Stimulated activated CD4-positive, alpha-beta T cell treated with anti-CD3 and anti-CD28 coated beads, TNF-alpha, amount 100 ng/mL, for 1 hour (primary cell): ENCODE measurements at regions not wholly inside any gene's neighbourhood (a gene's known extent, or its start where the extent isn't known, plus 50 kb on each side); places are given as distances from the start of the nearest gene placed in this dataset.

Source experiments
- DNase-seq, 3 donors: peaks; one replicate each; pipeline ENCODE4 v3.0.0-alpha.2; 2020; ENCODE audit warnings: low read depth in 3 of 3, low spot score in 1 of 3

GRCh38 chr12:107467716-107468115 lies 217.9 kb upstream of the PWP1 start:
- no peak for DNase-seq

DNA sequence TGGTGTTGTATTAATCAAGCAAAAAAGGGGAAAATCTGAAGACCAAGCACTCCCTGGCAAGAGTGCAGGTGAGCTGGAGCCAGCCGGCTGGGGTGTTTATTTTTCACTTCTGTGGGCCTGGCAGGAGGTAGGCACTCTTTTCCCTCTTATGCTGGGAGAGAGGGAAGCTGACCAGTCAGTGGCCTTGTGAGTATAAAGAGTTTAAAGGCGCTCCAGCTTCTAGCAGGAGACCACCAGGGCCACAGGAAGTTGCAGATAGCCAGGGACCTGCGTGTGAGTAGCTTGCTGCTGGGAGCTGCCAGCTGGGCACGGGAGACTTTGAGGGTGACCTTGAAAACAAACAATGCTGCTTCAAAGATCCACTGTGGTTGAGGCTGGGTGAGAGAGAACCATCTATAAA lies 217.4 kb upstream of the PWP1 start:
- DNase-seq: no peak

DNA sequence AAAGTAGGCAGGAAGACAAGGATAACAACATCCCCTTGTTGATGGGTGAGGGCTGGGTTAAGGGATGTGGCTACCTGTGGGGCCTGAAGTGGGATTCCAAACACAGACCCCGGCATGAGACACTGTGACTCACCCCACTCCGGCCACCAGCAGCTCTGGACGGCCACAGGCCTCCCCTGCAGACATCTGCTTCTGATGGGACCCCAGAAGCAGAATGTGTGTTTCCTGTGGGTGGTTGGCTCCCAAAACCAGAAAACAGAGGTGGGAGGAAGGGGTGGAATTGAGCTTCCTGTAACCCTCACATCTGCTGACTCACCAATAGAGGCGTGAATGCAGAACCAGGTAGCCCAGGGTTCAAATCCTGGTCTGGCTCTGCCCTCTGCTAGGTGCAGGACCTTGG lies 216.6 kb upstream of the PWP1 start:
- no peak for DNase-seq

DNA sequence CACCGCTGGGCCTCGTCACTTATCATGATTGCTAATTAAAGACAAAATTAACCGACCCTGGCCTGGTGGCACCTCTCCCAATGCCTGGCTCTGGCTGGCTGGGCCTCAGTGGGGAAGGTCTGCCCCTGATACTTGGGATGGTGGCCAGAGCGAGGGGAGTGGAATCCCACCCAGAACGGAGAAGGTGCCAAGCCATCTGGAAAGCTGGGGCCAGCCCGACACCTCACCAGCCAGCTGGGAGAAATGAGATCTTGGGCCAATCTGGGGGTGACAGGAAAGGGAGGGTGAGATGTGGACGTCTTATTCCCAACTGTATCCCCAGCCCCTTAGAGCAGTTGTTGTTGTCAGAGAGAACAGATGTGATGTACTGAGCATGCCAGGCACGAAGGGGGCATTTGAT lies 215.0 kb upstream of the PWP1 start:
- no peak for DNase-seq

GRCh38 chr12:107472308-107472707 lies 213.3 kb upstream of the PWP1 start:
- DNase-seq: no peak

GRCh38 chr12:107474099-107474498 lies 211.5 kb upstream of the PWP1 start:
- no peak for DNase-seq

GRCh38 chr12:107474639-107475539 lies 210.7 kb upstream of the PWP1 start:
- no peak for DNase-seq

- DNase-seq: no peak
Measured at GRCh38 chr12:107475900-107476299, 209.7 kb upstream of the PWP1 start.

- DNase-seq: no peak
Measured at GRCh38 chr12:107477018-107477417, 208.6 kb upstream of the PWP1 start.

GRCh38 chr12:107477947-107478610 lies 207.5 kb upstream of the PWP1 start:
- DNase-seq: no peak

- no peak for DNase-seq
Measured at GRCh38 chr12:107478881-107479280, 206.7 kb upstream of the PWP1 start.

DNA sequence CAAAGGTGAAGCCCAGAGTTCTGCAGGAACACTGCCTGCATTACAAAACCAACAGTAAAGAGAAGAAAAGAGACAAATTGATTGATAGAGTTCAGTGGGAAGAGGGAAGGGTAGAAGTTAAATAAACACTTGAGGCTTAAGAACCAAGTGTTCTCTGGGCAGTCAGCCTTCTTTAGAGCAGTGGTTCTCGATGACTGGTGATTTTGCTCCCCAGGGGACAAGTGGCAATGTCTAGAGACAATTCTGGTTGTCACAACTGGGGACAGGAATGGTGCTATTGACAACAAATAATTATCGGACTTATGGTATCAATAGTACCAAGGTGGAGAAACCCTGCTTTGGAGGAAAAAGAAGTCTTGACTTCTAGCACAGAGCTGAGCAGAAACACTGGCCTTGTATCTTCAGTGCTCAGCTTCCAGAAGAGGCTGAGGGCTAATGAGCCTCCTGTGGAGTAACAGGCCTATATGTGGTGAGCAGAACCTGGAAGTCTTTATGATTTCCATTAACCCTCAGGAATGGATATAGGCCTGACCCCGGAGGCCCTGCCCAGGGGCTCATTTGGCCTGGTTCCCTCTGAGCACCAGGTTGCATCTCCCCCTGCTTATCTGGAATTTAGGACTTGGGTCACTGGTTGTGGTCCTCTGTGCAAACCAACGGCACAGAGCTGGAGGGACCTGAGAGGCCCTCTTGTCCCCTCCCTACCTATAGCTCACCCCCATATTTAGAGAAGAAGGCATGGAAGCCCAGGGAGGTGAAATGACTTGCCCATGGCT lies 204.6 kb upstream of the PWP1 start:
- DNase-seq: no peak

DNA sequence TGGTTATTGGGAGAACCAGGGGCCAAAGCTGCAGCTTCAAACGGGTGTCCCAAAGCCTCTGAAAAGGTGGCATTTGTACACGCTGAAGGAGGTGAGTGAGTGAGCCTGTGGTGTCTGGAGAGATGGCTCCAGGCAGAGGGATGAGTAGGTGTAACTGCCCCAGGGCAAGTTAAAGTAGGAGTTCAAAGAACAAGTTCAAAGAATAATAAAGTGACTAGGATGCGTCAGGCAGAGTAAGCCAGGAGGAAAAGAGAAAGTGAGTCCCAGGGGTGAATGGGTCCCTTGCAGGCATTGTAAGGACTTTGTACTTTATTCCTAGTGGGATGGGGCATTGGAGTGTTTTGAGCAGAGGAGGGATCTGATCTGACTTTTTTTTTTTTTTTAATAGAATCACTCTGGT lies 201.4 kb upstream of the PWP1 start:
- no peak for DNase-seq

DNA sequence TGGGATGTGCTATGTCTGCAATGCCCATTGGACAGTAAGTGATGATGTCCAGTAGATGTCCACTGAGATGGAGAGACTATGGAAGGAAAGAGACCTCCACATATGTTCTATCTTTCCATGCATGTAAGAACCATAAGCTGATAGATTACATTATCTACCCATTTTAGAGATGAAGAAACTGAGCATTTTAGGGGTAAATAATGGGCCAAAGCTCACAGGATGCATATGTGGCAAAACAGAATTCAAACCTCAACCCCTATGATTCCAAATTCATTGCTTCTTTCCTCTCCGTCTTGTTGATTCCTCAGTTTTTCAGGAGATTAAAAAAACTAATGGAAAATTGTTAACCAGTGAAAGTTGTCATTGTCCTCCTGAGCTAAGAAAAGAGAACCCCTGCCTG lies 200.7 kb upstream of the PWP1 start:
- DNase-seq: no peak

DNA sequence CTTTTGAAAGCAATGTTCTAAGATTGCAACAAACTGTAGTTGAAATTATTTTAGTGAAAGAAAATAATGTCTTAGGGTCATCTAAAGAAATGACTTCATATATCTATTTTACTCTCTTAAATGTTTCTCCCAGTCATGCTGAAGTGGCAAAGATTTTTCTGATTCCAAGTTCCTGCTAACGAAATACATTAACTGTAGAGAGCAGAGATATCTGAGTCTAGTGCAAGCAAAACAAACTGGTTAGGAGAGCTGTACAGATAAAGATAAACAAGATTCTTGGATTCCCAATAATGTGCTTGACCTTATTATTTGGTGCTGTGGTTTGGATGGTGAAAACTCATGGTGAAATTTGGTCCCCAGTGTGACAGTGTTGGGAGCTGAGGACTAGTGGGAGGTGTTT lies 199.9 kb upstream of the PWP1 start:
- no peak for DNase-seq

- no peak for DNase-seq
Measured at GRCh38 chr12:107486140-107486892, 199.3 kb upstream of the PWP1 start.

- no peak for DNase-seq
Measured at GRCh38 chr12:107487011-107487680, 198.5 kb upstream of the PWP1 start.

- no peak for DNase-seq
Measured at GRCh38 chr12:107488666-107489065, 196.9 kb upstream of the PWP1 start.

GRCh38 chr12:107490010-107490409 lies 195.6 kb upstream of the PWP1 start:
- DNase-seq: no peak

- no peak for DNase-seq
Measured at GRCh38 chr12:107491856-107492255, 193.7 kb upstream of the PWP1 start.
